ENCODE measurements at regions not wholly inside any gene's neighbourhood (a gene's known extent, or its start where the extent isn't known, plus 50 kb on each side); places are given as distances from the start of the nearest gene placed in this dataset.

DNA sequence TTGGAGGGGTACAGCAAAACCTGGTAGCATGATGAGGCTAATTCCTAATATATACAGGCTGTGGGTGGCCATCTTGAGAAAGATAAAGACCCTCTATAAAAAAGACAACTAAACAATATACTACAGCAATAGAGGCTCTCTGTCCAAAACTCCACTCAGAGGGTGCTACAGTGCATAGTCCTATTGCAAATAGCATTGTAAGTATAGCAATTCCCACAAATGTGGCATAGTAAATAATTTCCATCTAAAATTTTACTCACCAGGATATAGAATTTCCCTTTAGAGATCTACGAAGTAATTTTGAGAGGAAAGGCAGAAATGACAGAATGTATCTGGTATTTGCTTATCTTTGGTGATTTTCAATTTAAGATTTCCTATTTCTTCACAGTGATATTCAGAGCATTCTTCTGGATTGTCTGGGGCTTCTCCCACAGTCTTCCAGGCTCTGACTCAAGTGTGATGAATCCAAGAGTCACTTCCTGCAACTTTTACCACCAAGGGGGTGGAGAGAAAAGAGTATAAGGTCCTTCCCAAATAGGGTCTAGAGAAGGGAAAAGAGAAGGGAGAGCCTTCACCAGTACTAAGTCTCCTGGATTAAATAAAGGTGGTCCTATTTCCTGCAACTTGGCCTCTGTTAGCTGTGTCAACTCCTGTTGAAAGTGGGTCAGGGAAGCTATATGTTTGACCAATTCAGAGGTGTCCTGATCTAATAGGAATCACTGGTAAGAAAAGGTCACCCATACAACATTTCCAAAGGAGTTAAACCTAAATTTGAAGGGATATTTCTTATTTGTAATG lies 1054.7 kb upstream of the CNTN5 start:
- no peak for TF ChIP-seq CTCF (IDR thresholded peaks at IDR 0.05)
- TF ChIP-seq POLR2A (IDR thresholded peaks at IDR 0.05): no peak

Data from esophagus squamous epithelium (tissue), 4 donors.